Osteoblast (primary cell): ENCODE measurements at regions not wholly inside any gene's neighbourhood (a gene's known extent, or its start where the extent isn't known, plus 50 kb on each side); places are given as distances from the start of the nearest gene placed in this dataset.

ENCODE experiments used
- DNase-seq: peaks from one replicate; pipeline ENCODE4 v3.0.0; 2011; ENCODE audit warnings: low spot score, mixed read lengths; ENCODE audit not compliant: insufficient read length; ENCODE audit errors: missing footprints
- H2AFZ ChIP-seq: 2 replicates; pipeline ENCODE4 v1.6.0; 2011; ENCODE audit warnings: mild to moderate bottlenecking, low read length
- H3K27ac ChIP-seq: 2 replicates; pipeline ENCODE4 v1.5.1; 2011; ENCODE audit warnings: mild to moderate bottlenecking, low read depth, low read length, moderate library complexity
- H3K27me3 ChIP-seq: 2 replicates; pipeline ENCODE4 v1.6.0; 2012; ENCODE audit warnings: mild to moderate bottlenecking, control low read depth, inconsistent platforms, low read length, moderate library complexity; ENCODE audit not compliant: insufficient read depth
- H3K36me3 ChIP-seq: 2 replicates; pipeline ENCODE4 v1.5.1; 2011; ENCODE audit warnings: mild to moderate bottlenecking, low read length, control low read depth, moderate library complexity; ENCODE audit not compliant: insufficient read depth
- H3K4me1 ChIP-seq: 2 replicates; pipeline ENCODE4 v1.5.1; 2011; ENCODE audit warnings: mild to moderate bottlenecking, low read length, control low read depth, moderate library complexity; ENCODE audit not compliant: insufficient read depth
- H3K4me2 ChIP-seq: 2 replicates; pipeline ENCODE4 v1.6.0; 2011; ENCODE audit warnings: mild to moderate bottlenecking, low read length; ENCODE audit not compliant: insufficient read depth
- H3K4me3 ChIP-seq: fragments of 200-600 bp; sonication (generic); 3 replicates; pipeline ENCODE4 v1.5.1; 2012; ENCODE audit warnings: mild to moderate bottlenecking, low read length, inconsistent platforms; ENCODE audit not compliant: insufficient read depth
- H3K79me2 ChIP-seq: 2 replicates; pipeline ENCODE4 v1.6.0; 2012; ENCODE audit warnings: mild to moderate bottlenecking, low read length, control low read depth, inconsistent platforms; ENCODE audit not compliant: insufficient read depth
- H3K9me3 ChIP-seq: 2 replicates; pipeline ENCODE4 v1.5.1; 2011; ENCODE audit warnings: low read depth, low read length, control low read depth
- H4K20me1 ChIP-seq: 2 replicates; pipeline ENCODE4 v1.6.0; 2012; ENCODE audit warnings: mild to moderate bottlenecking, low read length, control low read depth; ENCODE audit not compliant: insufficient read depth
- CTCF ChIP-seq: IDR thresholded peaks from 2 replicates; pipeline ENCODE4 v1.5.1; 2011; ENCODE audit warnings: mild to moderate bottlenecking, low read depth, low read length, moderate library complexity; ENCODE audit errors: extremely low read depth

GRCh38 chr1:55339681-55340080, 124.5 kb upstream of the USP24 start:
- Histone ChIP-seq H3K79me2 (no peaks in the 10 kb centered on the region), H2AFZ (no peak overlapping the region), H3K36me3 (no peaks in the 10 kb centered on the region), H3K4me3 (no peak overlapping the region), H3K9me3 (no peaks in the 10 kb centered on the region), H3K4me1 (no peaks in the 10 kb centered on the region), H3K4me2 (no peak overlapping the region), H3K27ac (no peak overlapping the region), H3K27me3 (no peaks in the 10 kb centered on the region), H4K20me1 (no peaks in the 10 kb centered on the region)
- no peak for TF ChIP-seq CTCF
- no peak for DNase-seq

GRCh38 chr1:55338448-55338820, 123.3 kb upstream of the USP24 start:
- H3K4me3 ChIP-seq, result no peak overlapping the region
- no peak for TF ChIP-seq CTCF
- H3K4me2 ChIP-seq, result no peak overlapping the region
- no peaks in the 10 kb centered on the region for H3K36me3 ChIP-seq
- no peaks in the 10 kb centered on the region for H3K9me3 ChIP-seq
- H2AFZ ChIP-seq, result no peak overlapping the region
- no peaks in the 10 kb centered on the region for H3K79me2 ChIP-seq
- no peak for DNase-seq
- no peaks in the 10 kb centered on the region for H3K4me1 ChIP-seq
- H4K20me1 ChIP-seq, result no peaks in the 10 kb centered on the region
- no peaks in the 10 kb centered on the region for H3K27me3 ChIP-seq
- H3K27ac ChIP-seq, result no peak overlapping the region

- no peaks in the 10 kb centered on the region for H3K27me3 ChIP-seq
- H2AFZ ChIP-seq, result no peak overlapping the region
- H3K4me2 ChIP-seq, result no peak overlapping the region
- peak; percentile 70 for TF ChIP-seq CTCF
- H4K20me1 ChIP-seq, result no peaks in the 10 kb centered on the region
- no peaks in the 10 kb centered on the region for H3K9me3 ChIP-seq
- no peaks in the 10 kb centered on the region for H3K36me3 ChIP-seq
- H3K27ac ChIP-seq, result no peak overlapping the region
- DNase-seq, result peak; percentile 91
- H3K79me2 ChIP-seq, result no peaks in the 10 kb centered on the region
- H3K4me1 ChIP-seq, result no peaks in the 10 kb centered on the region
- no peak overlapping the region for H3K4me3 ChIP-seq
Observed at GRCh38 chr1:55337801-55338447, 122.8 kb upstream of the USP24 start.

- H3K27me3 ChIP-seq, result no peaks in the 10 kb centered on the region
- H2AFZ ChIP-seq, result no peak overlapping the region
- H3K79me2 ChIP-seq, result no peaks in the 10 kb centered on the region
- H3K36me3 ChIP-seq, result no peaks in the 10 kb centered on the region
- no peak overlapping the region for H3K4me2 ChIP-seq
- no peaks in the 10 kb centered on the region for H4K20me1 ChIP-seq
- TF ChIP-seq CTCF, result no peak
- no peak for DNase-seq
- H3K4me3 ChIP-seq, result no peak overlapping the region
- H3K27ac ChIP-seq, result no peak overlapping the region
- H3K9me3 ChIP-seq, result no peaks in the 10 kb centered on the region
- H3K4me1 ChIP-seq, result no peaks in the 10 kb centered on the region
Observed at GRCh38 chr1:55334797-55335196, 119.6 kb upstream of the USP24 start.
